Parathyroid adenoma (tissue), 2 donors: ENCODE measurements at regions not wholly inside any gene's neighbourhood (a gene's known extent, or its start where the extent isn't known, plus 50 kb on each side); places are given as distances from the start of the nearest gene placed in this dataset.

Experiments
- H2AFZ ChIP-seq: fragments of 300-600 bp; sonication (generic); one replicate; pipeline ENCODE4 v1.7.0; 2017; ENCODE audit warnings: antibody characterized with exemption, mild to moderate bottlenecking
- H3K27ac ChIP-seq: fragments of 300-600 bp; sonication (generic); one replicate; pipeline ENCODE4 v1.7.0; 2017
- H3K27me3 ChIP-seq: fragments of 300-600 bp; sonication (generic); one replicate; pipeline ENCODE4 v1.7.0; 2017; ENCODE audit warnings: low read length; ENCODE audit not compliant: control insufficient read depth, insufficient read depth
- H3K36me3 ChIP-seq: fragments of 300-600 bp; sonication (generic); one replicate; pipeline ENCODE4 v1.7.0; 2017; ENCODE audit warnings: low read length; ENCODE audit not compliant: control insufficient read depth, insufficient read depth
- H3K4me1 ChIP-seq: fragments of 300-600 bp; sonication (generic); one replicate; pipeline ENCODE4 v1.7.0; 2017; ENCODE audit warnings: control low read depth
- H3K4me2 ChIP-seq: fragments of 300-600 bp; sonication (generic); one replicate; pipeline ENCODE4 v1.7.0; 2017; ENCODE audit warnings: low read length
- H3K4me3 ChIP-seq: fragments of 300-600 bp; sonication (generic); one replicate; pipeline ENCODE4 v1.7.0; 2017; ENCODE audit warnings: low read depth, low read length
- H3K79me2 ChIP-seq: fragments of 300-600 bp; sonication (generic); one replicate; pipeline ENCODE4 v1.7.0; 2017; ENCODE audit warnings: control low read depth
- H3K9ac ChIP-seq: fragments of 300-600 bp; sonication (generic); one replicate; pipeline ENCODE4 v1.7.0; 2017; ENCODE audit warnings: mild to moderate bottlenecking
- H3K9me3 ChIP-seq: fragments of 300-600 bp; sonication (generic); one replicate; pipeline ENCODE4 v1.7.0; 2017; ENCODE audit warnings: low read length; ENCODE audit not compliant: control insufficient read depth
- CTCF ChIP-seq: fragments of 300-600 bp; sonication (generic); IDR thresholded peaks from one replicate; pipeline ENCODE4 v1.7.0; 2017; ENCODE audit warnings: antibody characterized with exemption, mild to moderate bottlenecking
- donor health status: primary hyperparathyroidism.

- H3K9me3 ChIP-seq: no peaks in the 10 kb centered on the region
These were observed 618.1 kb upstream of the ADGRL3 start for GRCh38 chr4:60581919-60582536.

DNA sequence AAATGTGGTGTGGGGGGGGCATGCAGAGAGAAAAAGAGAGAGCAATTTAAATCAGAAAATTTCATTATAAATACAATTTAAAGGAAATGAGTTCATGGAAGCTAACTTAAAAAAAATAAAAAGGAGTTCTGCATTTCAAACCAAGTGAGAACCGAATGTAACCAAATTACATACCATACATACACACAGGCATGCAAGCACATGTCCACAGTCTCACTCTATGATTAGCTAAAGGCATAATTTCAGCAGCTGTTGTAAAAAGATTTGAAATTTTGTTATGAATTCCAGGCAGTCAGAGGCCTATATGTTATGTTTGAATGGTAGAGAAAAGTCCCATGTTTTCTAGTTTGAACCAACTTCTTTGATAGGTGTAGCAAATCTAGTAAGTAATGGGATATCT, 611.6 kb upstream of the ADGRL3 start:
- Histone ChIP-seq H3K36me3 (no peaks in the 10 kb centered on the region), H3K4me3 (no peak overlapping the region), H3K27ac (no peak overlapping the region), H3K27me3 (no peaks in the 10 kb centered on the region), H2AFZ (no peak overlapping the region), H3K4me2 (no peak overlapping the region), H3K9me3 (no peaks in the 10 kb centered on the region), H3K79me2 (no peaks in the 10 kb centered on the region), H3K9ac (no peak overlapping the region), H3K4me1 (no peaks in the 10 kb centered on the region)
- no peak for TF ChIP-seq CTCF

More at GRCh38 chr4:60581919-60582536, 618.1 kb upstream of the ADGRL3 start:
- Histone ChIP-seq H3K27ac (no peak overlapping the region), H2AFZ (no peak overlapping the region), H3K36me3 (no peaks in the 10 kb centered on the region), H3K27me3 (no peaks in the 10 kb centered on the region), H3K4me3 (no peak overlapping the region), H3K4me1 (no peaks in the 10 kb centered on the region), H3K9ac (no peak overlapping the region), H3K79me2 (no peaks in the 10 kb centered on the region), H3K4me2 (no peak overlapping the region)
- no peak for TF ChIP-seq CTCF

DNA sequence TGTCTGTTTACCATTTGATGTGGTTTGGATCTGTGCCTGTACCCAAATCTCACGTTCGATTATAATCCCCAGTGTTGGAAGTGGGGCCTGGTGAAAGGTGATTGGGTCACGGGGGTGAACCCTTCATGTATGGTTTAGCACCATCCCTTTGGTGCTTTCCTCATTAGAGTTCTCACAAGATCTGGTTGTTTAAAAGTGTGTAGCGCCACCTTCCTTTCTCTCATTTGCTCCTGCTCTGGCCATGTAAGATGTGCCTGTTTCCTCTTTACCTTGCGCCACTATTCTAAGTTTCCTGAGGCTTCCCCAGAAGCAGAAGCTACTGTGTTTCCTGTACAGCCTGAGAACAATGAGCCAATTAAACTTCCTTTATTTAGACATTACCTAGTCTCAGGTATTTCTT, 610.7 kb upstream of the ADGRL3 start:
- Histone ChIP-seq H2AFZ (no peak overlapping the region), H3K27ac (no peak overlapping the region), H3K4me2 (no peak overlapping the region), H3K4me3 (no peak overlapping the region), H3K79me2 (no peaks in the 10 kb centered on the region), H3K9ac (no peak overlapping the region), H3K9me3 (no peaks in the 10 kb centered on the region), H3K4me1 (no peaks in the 10 kb centered on the region), H3K27me3 (no peaks in the 10 kb centered on the region), H3K36me3 (no peaks in the 10 kb centered on the region)
- no peak for TF ChIP-seq CTCF

DNA sequence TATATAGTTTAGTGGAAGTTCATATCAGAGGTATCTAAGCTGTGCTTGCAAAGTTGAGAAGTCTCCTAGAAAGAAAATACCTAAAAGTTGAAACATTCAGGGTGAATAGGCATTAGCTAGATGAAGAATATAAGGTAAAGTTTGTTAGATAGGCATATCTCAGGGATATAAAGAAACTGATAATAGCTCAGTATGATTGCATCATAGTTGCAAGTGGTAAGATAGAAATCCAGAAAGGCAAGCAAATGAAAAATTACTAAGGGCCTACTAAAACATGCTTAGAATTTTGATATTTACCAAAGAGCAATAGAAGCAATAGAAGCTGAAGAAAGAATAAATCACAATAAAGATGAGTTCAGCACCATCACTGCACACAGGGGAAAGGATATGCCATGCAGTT, 610.0 kb upstream of the ADGRL3 start:
- Histone ChIP-seq H3K9ac (no peak overlapping the region), H2AFZ (no peak overlapping the region), H3K9me3 (no peaks in the 10 kb centered on the region), H3K4me2 (no peak overlapping the region), H3K79me2 (no peaks in the 10 kb centered on the region), H3K4me1 (no peaks in the 10 kb centered on the region), H3K4me3 (no peak overlapping the region), H3K27me3 (no peaks in the 10 kb centered on the region), H3K27ac (no peak overlapping the region), H3K36me3 (no peaks in the 10 kb centered on the region)
- no peak for TF ChIP-seq CTCF

- TF ChIP-seq CTCF: no peak
- Histone ChIP-seq H3K9ac (no peak overlapping the region), H3K27me3 (no peaks in the 10 kb centered on the region), H3K36me3 (no peaks in the 10 kb centered on the region), H2AFZ (no peak overlapping the region), H3K79me2 (no peaks in the 10 kb centered on the region), H3K4me3 (no peak overlapping the region), H3K4me1 (no peaks in the 10 kb centered on the region), H3K9me3 (no peaks in the 10 kb centered on the region), H3K27ac (no peak overlapping the region), H3K4me2 (no peak overlapping the region)
These were observed 594.3 kb upstream of the ADGRL3 start for GRCh38 chr4:60605646-60606354.
